Stimulated activated CD8-positive, alpha-beta memory T cell treated with anti-CD3 and anti-CD28 coated beads, Interleukin-15, amount 100 ng/mL, for 48 hours (primary cell): ENCODE measurements at regions not wholly inside any gene's neighbourhood (a gene's known extent, or its start where the extent isn't known, plus 50 kb on each side); places are given as distances from the start of the nearest gene placed in this dataset.

Experiments
- DNase-seq, 2 donors: peaks; one replicate each; pipeline ENCODE4 v3.0.0-alpha.2; 2020; ENCODE audit warnings: low read depth in 2 of 2

- no peak for DNase-seq
These were observed 98.8 kb upstream of the ADRA1B start for GRCh38 chr5:159817262-159818029.

GRCh38 chr5:159819591-159820411, 96.5 kb upstream of the ADRA1B start:
- no peak for DNase-seq

- DNase-seq, result no peak
These were observed 95.6 kb upstream of the ADRA1B start for GRCh38 chr5:159820692-159821091.

GRCh38 chr5:159821461-159821940, 94.8 kb upstream of the ADRA1B start:
- no peak for DNase-seq

GRCh38 chr5:159824188-159825161, 91.8 kb upstream of the ADRA1B start:
- DNase-seq, result no peak

GRCh38 chr5:159825551-159826051, 90.7 kb upstream of the ADRA1B start:
- DNase-seq, result no peak

GRCh38 chr5:159826351-159827214, 89.7 kb upstream of the ADRA1B start:
- no peak for DNase-seq

GRCh38 chr5:159827861-159828260, 88.4 kb upstream of the ADRA1B start:
- no peak for DNase-seq

- DNase-seq, result no peak
These were observed 84.2 kb upstream of the ADRA1B start for GRCh38 chr5:159832073-159832472.

- DNase-seq, result no peak
These were observed 83.2 kb upstream of the ADRA1B start for GRCh38 chr5:159833088-159833487.

GRCh38 chr5:159833846-159834245, 82.4 kb upstream of the ADRA1B start:
- no peak for DNase-seq

GRCh38 chr5:159835548-159835947, 80.7 kb upstream of the ADRA1B start:
- DNase-seq, result no peak

GRCh38 chr5:159836691-159837090, 79.6 kb upstream of the ADRA1B start:
- no peak for DNase-seq

- DNase-seq, result no peak
These were observed 78.4 kb upstream of the ADRA1B start for GRCh38 chr5:159837860-159838259.

GRCh38 chr5:159838551-159839222, 77.6 kb upstream of the ADRA1B start:
- no peak for DNase-seq

- no peak for DNase-seq
These were observed 71.8 kb upstream of the ADRA1B start for GRCh38 chr5:159844267-159845121.

GRCh38 chr5:159849437-159850083, 66.7 kb upstream of the ADRA1B start:
- DNase-seq, result no peak

GRCh38 chr5:159850160-159850559, 66.1 kb upstream of the ADRA1B start:
- DNase-seq, result no peak

GRCh38 chr5:159851053-159851452, 65.2 kb upstream of the ADRA1B start:
- no peak for DNase-seq
